ENCODE measurements at regions not wholly inside any gene's neighbourhood (a gene's known extent, or its start where the extent isn't known, plus 50 kb on each side); places are given as distances from the start of the nearest gene placed in this dataset.

- TF ChIP-seq POLR2AphosphoS5 (IDR thresholded peaks at IDR 0.05; ENCODE audit: low read depth, low read length): no peak
- no peak for TF ChIP-seq POLR2A (IDR thresholded peaks at IDR 0.05; ENCODE audit: low read depth, low read length)
- TF ChIP-seq TAF1 (IDR thresholded peaks at IDR 0.05; ENCODE audit: low read depth, low read length): no peak
- no peak for TF ChIP-seq SPI1 (IDR thresholded peaks at IDR 0.05; ENCODE audit: low read depth, low read length)
These were observed 483.4 kb downstream of the OMA1 start for GRCh38 chr1:58063095-58063494.
